NCI-H82 (cell line): ENCODE measurements at regions not wholly inside any gene's neighbourhood (a gene's known extent, or its start where the extent isn't known, plus 50 kb on each side); places are given as distances from the start of the nearest gene placed in this dataset.
"Not testable (repeated sequence)": the region's sequence is repeated elsewhere in the genome, so short reads cannot be mapped to it uniquely, and the experiment has no call there.

ENCODE experiments used
- DNase-seq: peaks from one replicate; lab custom pipeline; 2025; lab: John Stamatoyannopoulos, UW

DNA sequence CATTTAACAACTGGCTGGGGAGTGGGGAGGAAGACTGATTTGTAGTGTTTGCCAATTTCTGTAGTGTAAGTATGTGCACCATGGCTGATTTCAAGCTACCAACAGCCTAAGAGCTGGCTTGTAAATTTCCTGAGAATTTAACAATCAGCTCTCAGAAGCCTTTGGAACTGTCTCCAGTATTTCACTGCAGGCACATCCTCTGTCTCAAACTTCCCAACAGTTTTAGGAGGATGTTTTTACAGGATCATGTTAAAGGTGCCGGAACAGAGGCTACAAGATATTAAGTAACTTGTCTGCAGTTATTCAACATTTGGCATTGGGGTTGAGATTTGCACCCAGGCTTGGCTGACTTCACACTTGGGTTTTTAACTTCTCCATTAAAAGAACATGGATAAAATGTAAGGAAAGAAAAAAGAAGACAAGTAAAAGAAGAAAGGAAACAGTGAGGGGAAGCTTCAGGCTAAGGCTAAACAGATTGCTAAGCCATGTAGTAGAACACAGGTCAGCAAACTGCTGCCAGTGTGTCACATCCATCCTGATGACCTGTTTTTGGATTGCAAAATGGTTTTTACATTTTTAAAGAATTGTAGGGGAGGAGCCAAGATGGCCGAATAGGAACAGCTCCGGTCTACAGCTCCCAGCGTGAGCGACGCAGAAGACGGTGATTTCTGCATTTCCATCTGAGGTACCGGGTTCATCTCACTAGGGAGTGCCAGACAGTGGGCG lies 204.8 kb upstream of the SESN3 start:
- DNase-seq: no peak

DNA sequence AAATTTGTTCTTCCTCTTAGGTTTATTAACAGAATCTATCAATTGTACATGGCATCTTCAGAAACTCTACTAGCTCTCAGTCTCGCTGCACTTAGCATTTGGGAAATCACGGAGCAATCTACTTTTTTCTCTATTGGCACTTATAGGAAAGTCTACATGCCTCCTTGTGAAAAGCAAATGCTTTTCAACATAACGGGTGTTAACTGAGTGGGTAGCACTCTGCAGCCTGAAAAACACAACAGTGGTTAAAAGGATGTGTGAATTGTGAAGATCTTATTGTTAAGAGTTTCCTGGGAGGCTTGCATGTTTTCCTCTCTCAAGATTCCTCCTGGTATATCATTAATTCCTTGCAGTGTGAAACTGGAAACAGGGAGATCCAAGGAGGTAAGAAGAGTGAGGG lies 204.2 kb upstream of the SESN3 start:
- no peak for DNase-seq

DNA sequence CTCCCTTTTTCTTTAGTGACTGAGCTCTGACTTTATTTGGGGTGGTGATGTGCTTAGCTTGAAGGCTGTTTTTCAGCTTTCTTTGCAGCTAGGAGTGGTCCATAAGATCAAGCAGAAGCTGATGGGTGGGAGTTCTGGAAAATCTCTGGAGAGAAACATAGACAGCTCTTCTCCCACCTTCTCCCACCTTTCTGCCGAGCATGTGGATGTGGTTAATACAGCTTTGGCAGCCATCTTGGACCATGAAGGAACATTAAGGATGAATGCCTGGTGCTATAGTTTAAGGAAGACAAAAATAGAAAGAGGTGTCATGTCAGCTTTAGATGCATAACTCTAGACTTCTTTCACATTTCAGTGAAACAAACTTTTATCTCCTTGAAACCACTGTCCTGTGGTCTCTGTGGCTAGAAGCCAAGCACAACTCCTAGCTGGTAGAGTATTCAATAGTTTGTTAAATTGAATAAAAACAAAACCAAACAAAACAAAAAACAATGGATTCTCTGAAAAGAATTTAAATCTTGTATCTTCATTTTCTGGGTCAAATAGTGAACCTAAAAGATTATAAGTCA lies 203.6 kb upstream of the SESN3 start:
- DNase-seq: no peak

DNA sequence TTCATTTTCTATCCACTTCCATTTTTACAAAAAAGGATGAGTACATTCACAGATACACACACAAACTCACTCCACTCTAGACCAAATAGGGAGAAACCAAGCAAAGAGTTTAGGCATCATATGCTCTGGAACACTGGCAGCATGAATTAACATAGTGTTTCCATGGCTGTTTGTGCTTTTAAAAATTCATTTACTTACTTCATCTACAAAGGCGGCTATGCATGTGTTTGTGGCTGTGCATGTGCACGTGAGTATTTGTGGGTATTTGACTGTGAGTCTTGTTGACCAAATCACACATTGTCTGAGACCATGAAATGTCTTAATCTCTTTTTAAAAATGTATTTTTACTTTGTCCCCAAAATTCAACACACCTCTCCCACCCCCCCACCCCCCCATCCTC lies 203.0 kb upstream of the SESN3 start:
- DNase-seq: no peak

DNA sequence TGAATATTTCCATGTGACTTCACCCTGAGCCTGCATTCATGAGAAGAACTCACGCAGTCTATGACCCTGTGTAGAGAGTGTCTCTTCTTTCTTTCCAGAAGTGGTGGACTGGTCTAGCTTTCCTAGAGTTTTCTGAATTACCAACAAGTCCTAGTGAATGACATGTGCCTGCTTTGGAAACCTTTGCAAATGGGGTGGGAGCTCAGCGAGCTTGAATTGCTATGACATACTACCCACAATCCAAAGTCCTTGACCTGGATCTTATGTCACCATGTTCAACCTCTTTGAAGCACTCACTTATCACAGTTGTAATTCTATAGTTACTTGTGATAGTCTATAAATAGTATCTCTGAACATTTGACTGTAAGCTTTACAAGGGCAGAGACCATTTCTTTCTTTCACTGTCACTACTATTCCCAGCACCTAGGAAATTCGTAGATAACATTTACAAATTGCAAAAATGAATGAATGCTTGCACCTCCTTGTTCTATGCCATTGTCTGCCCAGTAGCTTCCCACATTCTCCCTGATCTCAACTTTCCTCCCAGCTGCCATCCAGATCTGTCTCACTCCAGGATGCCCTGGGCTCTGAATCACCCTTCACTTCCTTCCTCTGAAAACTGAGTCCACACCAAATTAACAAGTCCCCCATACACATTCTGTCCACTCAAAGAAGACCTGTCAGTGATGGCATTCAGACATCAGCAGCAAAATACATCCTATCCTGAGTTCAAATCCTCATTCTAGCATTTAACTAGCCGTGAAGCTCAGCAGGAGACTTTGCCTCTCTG lies 201.9 kb upstream of the SESN3 start:
- DNase-seq: no peak

DNA sequence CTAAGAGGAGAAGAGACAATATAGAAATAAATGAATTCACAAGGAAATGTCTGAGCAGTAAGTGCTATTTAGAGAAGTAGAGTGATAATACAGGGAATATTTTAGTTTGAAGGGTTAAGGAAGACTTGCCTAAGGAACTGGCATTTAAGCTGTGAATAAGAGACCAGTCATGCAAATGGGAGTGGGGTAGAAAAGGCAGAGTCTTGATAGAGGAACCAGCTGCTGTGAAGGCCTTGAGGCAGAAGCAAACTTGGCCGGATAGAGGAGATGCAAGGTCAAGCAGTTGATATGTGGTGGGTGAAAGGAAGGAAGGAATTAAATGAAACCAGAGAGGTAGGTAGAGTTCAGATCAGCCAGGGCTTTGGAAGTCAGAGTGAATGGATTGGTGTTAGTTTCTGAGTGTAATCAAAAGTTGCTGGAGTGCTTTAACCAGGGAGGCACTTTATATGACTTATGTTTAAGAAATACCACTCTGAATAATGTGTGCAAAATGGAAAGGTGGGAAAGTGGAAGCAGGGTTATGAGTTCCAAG lies 198.4 kb upstream of the SESN3 start:
- DNase-seq: no peak

DNA sequence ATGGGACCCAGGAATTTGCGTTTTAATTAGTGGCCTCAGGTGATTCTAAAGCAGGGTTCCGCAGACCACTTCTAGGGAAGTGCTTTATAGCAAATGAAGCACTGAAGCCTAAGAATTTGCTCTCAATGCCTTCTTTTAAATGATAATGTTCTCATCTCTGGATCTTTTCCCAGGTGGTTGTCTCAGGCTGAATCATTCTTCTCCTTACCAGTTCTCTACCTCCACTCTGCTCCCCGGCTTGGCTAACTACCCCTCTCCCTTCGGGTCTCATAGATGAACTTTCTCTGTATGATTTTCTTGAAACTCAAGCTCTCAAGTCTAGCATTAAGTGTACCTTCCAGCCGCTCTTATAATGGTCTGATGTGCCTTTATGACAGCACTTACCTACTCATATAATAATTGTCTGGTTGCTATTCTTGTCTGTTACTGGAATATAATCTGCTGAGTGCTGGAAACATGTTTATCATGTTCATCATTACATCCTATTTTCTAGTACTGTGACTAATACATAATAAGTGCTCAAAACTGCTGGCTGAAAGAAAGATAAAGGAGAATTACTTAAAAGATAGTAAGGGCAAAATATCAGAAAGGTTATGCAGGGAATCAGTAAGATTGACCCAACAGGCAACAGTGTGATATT lies 195.9 kb upstream of the SESN3 start:
- DNase-seq: no peak

DNA sequence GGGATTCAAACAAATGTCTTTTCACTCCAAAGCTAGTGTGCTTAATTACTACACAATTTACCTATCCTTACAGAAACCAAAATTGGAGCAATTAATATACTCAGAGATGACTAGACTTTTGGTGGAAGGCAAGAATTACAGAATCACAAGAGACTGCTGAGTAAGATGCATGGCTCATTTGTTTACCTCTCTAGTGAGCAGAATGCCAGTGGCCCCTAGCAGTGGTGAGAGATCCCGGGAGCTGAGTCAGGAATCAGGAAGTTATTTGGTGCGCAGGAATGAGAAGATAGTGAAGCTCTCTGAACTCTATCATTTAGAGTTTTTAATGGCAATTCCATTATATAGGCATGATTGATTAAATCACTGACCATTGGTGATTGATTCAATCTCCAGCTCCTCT lies 188.9 kb upstream of the SESN3 start:
- no peak for DNase-seq

DNA sequence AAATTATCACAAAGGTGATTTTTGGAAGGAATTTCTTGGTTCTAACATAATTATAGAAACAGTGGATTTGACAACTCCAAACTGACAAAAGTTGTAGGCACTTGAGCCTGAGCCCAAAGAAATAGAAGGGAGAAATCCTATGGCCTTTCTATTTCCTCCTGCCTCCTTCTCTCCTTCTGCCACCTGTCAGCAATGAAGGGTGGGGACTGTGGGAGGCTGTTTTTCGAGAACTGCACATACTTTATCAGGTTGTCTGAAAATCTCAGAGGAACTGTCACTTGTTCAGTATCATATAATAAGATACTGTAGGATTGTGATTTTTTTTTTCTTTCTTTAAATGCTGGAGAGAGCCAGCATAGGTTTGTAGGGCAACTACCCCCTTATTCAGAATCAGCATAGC lies 187.9 kb upstream of the SESN3 start:
- no peak for DNase-seq

DNA sequence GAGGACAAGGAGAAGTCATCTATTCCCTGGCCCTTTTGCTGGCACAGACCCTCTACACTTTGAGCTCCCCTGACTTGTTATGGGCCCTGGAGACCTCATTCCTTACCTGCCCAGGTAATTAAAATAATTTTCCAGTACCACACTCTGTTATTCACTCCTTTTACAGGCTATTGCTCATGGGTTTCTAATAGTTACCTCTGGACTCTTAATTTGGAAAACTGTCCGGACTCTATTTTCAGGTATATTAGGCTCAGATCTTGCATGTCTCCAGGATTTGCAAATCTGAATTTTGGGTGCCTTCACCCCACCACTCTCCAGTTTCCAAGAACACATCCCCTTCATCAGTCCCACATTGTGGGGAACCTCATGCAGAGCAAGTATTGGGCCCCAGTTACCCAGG lies 186.8 kb upstream of the SESN3 start:
- DNase-seq: no peak

DNA sequence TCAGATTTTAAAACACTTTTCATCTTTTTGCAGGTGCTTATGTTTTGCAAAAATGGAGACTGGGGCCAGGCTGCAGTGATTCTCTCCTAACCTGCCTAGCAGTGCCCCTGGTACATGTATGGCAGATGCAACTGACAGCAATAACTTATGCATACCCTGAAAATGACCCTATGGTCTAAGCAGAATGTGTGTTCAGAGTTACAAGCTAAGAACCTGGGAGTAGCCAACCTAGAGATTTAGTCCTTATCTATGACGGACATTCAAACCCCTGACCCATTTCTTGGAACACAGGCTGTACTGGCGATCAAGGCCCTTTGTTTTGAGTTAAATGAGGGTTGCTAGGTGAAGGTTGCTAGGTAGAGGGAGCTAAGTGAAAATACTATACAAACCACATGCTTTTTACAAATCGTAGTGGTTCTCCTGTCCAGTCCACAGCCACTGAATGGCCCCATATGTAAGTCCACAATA lies 184.9 kb upstream of the SESN3 start:
- DNase-seq: no peak

DNA sequence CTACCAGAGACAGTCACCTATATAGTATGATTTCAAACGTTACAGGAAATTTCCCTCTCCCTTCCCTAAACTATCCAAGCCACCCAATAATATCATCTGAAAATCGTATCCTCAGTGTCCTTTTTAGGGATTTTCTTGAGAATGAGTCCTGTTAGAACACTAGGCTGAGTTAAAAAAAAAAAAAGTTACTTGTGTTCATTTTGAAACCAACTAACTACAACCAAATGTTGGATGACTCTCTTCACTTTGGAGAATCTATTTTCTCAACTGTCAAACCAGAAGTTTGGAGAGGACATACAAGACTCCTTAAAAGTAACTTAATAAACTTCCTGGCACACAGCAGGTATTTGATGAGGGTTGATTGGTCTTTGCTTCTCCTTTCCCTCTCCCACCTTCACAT lies 183.2 kb upstream of the SESN3 start:
- DNase-seq: no peak

DNA sequence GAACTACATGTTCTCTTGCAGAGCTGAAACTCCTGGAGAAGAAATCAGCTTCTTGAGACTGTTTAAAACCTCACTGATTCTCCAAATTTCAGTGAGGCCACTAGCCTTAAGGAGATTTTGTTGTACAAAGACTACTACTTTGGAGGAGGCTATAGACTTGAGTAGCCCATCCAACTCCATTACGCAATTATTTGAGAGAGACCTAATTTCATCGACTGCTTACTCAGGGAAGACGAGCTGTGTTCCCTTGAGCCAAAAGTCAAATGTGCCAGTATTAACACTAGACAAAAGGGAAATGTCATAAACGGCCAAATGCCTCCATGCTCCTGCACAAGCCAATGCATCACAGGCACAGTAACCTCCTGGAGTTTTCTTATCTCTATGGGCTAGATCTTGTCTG lies 182.8 kb upstream of the SESN3 start:
- no peak for DNase-seq

DNA sequence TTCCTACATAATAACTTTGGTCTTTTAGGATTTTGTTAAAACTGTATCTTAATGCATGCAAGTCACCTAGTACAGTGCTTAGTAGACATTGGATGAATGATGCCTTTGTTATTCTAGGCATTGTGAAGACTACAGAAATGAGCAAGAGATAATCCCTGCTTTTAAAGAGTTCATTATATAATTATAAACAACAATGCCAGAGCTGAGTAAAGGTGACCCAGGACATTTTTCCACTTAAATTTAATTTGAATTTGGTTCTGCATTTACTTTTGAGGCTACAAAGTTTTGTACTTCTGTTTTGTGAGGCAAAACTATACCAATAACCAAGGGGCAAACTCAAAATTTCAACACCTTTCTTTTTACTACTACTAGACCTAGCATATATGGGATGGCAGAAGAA lies 182.0 kb upstream of the SESN3 start:
- DNase-seq: no peak

DNA sequence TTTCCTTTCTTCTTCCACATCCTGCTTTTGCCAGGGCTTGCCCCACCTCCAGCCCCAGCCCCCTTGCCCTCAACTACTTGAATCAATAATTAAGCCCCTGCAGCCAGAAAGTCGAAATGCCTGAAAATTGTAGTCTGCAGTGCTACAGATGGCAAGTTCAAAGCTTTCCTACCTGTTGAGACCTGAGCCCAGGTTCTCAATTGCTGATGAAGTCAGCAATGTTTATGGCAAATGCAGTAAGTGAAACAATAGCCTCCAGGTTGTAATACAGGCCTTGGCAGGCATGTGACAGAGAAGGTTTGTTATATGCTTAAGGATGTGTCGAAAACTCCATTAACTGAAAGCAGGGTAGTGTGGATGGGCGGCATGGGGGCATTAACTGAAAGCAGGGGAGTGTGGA lies 181.1 kb upstream of the SESN3 start:
- DNase-seq: no peak

DNA sequence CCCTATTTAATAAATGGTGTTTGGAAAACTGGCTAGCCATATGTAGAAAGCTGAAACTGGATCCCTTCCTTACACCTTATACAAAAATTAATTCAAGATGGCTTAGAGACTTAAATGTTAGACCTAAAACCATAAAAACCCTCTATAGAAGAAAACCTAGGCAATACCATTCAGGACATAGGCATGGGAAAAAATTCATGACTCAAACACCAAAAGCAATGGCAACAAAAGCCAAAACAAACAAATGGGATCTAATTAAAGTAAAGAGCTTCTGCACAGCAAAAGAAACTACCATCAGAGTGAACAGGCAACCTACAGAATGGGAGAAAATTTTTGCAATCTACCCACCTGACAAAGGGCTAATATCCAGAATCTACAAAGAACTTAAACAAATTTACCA lies 179.7 kb upstream of the SESN3 start:
- DNase-seq: not testable (repeated sequence)

DNA sequence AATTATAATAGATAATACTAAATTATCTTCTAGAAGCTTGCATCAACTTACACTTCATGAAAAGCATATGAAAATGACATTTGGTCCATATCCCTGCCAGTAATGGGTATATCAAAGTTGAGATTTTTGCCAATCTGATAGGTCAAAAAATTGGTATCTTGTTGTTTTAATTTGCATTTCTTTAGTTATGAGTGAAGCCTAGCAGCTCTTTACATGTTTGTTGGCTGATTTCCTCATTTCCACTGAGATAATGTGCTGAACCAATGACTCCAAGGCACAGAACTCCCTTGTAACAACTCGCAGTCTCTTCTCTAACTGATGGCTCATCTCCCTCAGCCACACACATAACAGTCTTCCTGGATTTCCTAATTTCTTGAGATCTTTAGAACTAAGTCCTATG lies 175.3 kb upstream of the SESN3 start:
- DNase-seq: no peak

DNA sequence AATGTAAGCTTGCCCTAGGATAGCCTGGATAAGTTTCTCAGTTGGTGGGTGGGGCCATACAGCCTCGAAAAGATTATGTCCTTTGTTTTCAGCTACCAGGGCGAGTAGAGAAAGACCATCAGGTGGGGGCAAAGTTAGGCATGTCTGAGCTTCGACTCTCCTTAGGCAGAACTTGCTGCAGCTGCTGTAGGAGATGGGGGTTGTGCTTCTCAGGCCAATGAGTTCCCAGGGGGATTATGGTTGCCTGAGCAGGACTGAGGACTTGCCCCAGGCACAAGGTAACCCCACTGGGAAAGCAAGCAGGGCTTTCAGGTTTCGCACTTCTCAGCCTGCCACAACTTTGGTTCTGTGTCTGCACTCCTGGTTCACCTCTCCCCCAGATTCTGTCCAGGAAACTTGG lies 173.4 kb upstream of the SESN3 start:
- peak; percentile 29 for DNase-seq

DNA sequence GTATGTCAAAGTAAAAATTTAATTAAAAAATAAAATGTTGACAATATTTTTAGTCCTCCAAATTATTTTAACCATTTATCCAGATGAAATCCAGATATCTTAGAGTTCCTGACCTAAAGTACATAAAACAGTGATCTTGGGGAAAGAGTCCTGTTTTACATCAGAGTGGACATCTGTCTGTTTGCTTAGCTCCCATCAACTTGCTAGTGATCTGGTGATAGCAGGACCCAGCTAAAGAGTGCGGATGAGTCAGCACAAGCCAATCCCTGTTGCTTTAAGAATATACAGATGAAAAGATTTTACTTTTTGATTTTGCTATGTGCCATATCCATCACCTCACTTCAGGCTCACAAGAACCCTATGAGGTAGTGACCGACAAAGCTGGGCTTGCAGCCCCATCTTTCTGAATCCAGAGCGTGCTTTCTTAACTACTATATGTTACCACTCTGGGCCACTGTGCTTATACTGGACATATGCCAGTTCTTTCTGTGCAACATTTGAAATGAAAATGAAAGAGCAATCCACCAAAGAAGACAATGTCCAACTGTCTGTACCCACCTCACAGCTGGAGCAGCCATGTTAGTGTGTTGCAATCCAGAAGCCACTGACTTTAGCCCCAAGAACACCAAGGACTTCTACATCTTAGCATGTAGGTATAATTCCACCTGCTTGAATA lies 167.6 kb upstream of the SESN3 start:
- DNase-seq: no peak

DNA sequence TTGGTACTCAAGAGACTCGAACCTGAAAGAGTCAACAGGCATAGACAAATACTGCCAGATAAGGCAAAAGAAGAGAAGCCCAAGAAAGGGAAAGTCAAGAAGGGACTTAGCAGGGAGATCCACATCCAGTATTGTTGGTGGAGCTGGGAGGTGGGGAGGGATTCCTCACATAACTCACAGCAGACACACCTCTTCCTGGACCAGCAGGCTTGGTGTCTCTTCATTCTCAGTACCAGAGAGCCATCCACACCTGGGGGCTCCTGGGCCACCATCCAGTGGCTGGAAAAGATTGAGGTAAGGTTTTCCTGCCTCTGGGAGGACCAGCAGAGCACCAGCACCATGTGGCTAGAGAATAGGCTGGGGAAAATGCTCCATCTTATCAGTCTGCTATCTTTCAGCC lies 161.6 kb upstream of the SESN3 start:
- DNase-seq: no peak

DNA sequence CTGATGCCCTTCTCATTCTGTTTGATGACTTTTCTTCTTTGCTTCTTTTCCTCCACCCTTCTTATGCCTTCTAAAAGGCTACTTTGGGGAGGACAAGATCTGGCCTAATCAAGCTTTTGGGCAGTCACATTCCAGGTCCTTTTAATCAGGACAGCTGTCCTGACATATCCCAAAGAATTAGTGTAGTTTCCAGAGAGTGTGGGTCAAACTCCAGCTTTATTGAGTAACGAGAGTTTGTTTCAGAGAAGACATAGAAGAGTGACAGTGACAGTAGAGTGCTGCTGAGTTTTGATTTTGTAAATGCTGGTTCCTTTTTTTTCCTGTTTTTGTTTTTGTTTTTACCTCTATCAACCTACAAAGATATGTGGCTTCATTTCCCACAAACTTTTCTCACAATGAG lies 158.4 kb upstream of the SESN3 start:
- no peak for DNase-seq

DNA sequence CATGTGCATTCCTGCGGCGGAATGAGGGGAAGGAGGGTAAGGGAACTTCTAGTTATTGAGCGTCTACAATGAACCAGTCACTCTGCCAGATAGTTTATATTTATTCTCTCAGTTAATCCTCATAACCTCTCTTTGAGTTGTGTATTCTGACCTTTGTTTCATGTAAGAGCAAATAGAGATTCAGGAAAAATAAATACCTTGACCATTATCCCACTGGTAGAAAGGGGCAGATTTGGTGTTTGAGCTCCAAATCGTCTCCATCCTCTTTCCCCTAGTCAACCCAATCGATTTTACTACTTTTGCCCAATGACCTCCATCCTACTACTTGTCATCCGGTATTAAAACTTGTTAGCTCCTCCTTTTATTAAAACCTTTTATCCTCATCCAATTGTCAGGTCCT lies 157.1 kb upstream of the SESN3 start:
- no peak for DNase-seq
